DOHH2 (cell line): ENCODE measurements at regions not wholly inside any gene's neighbourhood (a gene's known extent, or its start where the extent isn't known, plus 50 kb on each side); places are given as distances from the start of the nearest gene placed in this dataset.

Experiments
- H3F3A ChIP-seq: fragments of 200-600 bp; sonication (generic), shearing (Covaris generic); 2 replicates; pipeline ENCODE4 v1.6.0; 2016; ENCODE audit warnings: antibody characterized with exemption, mild to moderate bottlenecking; ENCODE audit not compliant: control insufficient read depth, insufficient read depth
- H3K27ac ChIP-seq: fragments of 200-600 bp; sonication (generic); 2 replicates; pipeline ENCODE4 v1.5.1; 2014; ENCODE audit warnings: low read depth, mild to moderate bottlenecking, low read length, moderate library complexity
- H3K27me3 ChIP-seq: fragments of 200-600 bp; sonication (generic); 2 replicates; pipeline ENCODE4 v1.6.1; 2014; ENCODE audit warnings: mild to moderate bottlenecking, low read length, mixed read lengths; ENCODE audit not compliant: control insufficient read depth
- H3K36me3 ChIP-seq: fragments of 200-600 bp; sonication (generic); 2 replicates; pipeline ENCODE4 v1.6.1; 2014; ENCODE audit warnings: mild to moderate bottlenecking, low read length, moderate library complexity, mixed read lengths; ENCODE audit not compliant: control insufficient read depth
- H3K4me1 ChIP-seq: fragments of 200-600 bp; sonication (generic); 2 replicates; pipeline ENCODE4 v1.6.1; 2014; ENCODE audit warnings: mild to moderate bottlenecking, low read length, mixed read lengths; ENCODE audit not compliant: control insufficient read depth
- H3K4me2 ChIP-seq: fragments of 200-600 bp; sonication (generic); 2 replicates; pipeline ENCODE4 v1.6.0; 2014; ENCODE audit warnings: mild to moderate bottlenecking, low read length, moderate library complexity
- H3K4me3 ChIP-seq: fragments of 200-600 bp; sonication (generic); 2 replicates; pipeline ENCODE4 v1.5.1; 2014; ENCODE audit warnings: mild to moderate bottlenecking, low read length, mixed read lengths
- H3K79me2 ChIP-seq: fragments of 200-600 bp; sonication (generic); 2 replicates; pipeline ENCODE4 v1.6.1; 2014; ENCODE audit warnings: mild to moderate bottlenecking, low read length, mixed read lengths; ENCODE audit not compliant: control insufficient read depth
- H3K9me2 ChIP-seq: fragments of 200-600 bp; sonication (generic); replicated peaks from 2 replicates; pipeline ENCODE4 v1.6.1; 2014; ENCODE audit warnings: mild to moderate bottlenecking, low read length, mixed read lengths; ENCODE audit not compliant: control insufficient read depth
- H3K9me3 ChIP-seq: fragments of 200-600 bp; sonication (generic); 2 replicates; pipeline ENCODE4 v1.6.1; 2014; ENCODE audit warnings: antibody characterized with exemption, low read length, mixed read lengths; ENCODE audit not compliant: control insufficient read depth, insufficient read depth
- H4K20me1 ChIP-seq: fragments of 200-600 bp; sonication (generic); 2 replicates; pipeline ENCODE4 v1.6.0; 2014; ENCODE audit warnings: low read depth, mild to moderate bottlenecking, antibody characterized with exemption, low read length, moderate library complexity; ENCODE audit not compliant: control insufficient read depth, insufficient read depth
- CTCF ChIP-seq: fragments of 200-600 bp; sonication (generic); IDR thresholded peaks from one replicate; pipeline ENCODE4 v1.5.1; 2014; ENCODE audit warnings: antibody characterized with exemption, mild to moderate bottlenecking, low read depth, low read length; ENCODE audit not compliant: poor library complexity, severe bottlenecking
- EZH2phosphoT487 ChIP-seq: fragments of 200-600 bp; sonication (generic); IDR thresholded peaks from 2 replicates; pipeline ENCODE4 v1.6.1; 2017; ENCODE audit warnings: borderline replicate concordance, mild to moderate bottlenecking, antibody characterized with exemption, low read length, moderate library complexity, mixed read lengths

- H3K27ac ChIP-seq = no peak overlapping the region
- H3F3A ChIP-seq = no peaks in the 10 kb centered on the region
- no peak overlapping the region for H3K4me3 ChIP-seq
- H3K27me3 ChIP-seq = no peaks in the 10 kb centered on the region
- no peak overlapping the region for H3K4me2 ChIP-seq
- no peaks in the 10 kb centered on the region for H4K20me1 ChIP-seq
- H3K79me2 ChIP-seq = no peaks in the 10 kb centered on the region
- no peak for TF ChIP-seq CTCF
- TF ChIP-seq EZH2phosphoT487 = no peak
- no peaks in the 10 kb centered on the region for H3K9me3 ChIP-seq
- no peaks in the 10 kb centered on the region for H3K4me1 ChIP-seq
- no peaks in the 10 kb centered on the region for H3K36me3 ChIP-seq
- H3K9me2 ChIP-seq = no peaks in the 10 kb centered on the region
These were observed 72.1 kb downstream of the GPR101 start for GRCh38 chrX:136961594-136962135.

- Histone ChIP-seq H3K4me1 (no peaks in the 10 kb centered on the region), H3K79me2 (no peaks in the 10 kb centered on the region), H4K20me1 (no peaks in the 10 kb centered on the region), H3K9me3 (no peaks in the 10 kb centered on the region), H3K4me2 (no peak overlapping the region), H3K27ac (no peak overlapping the region), H3K9me2 (no peaks in the 10 kb centered on the region), H3K36me3 (no peaks in the 10 kb centered on the region), H3F3A (no peaks in the 10 kb centered on the region), H3K4me3 (no peak overlapping the region), H3K27me3 (no peaks in the 10 kb centered on the region)
- peak; percentile 26 for TF ChIP-seq CTCF
- no peak for TF ChIP-seq EZH2phosphoT487
These were observed 74.4 kb upstream of the RBMX start for GRCh38 chrX:136954930-136955329.

- Histone ChIP-seq H3K79me2 (no peaks in the 10 kb centered on the region), H3K4me2 (no peak overlapping the region), H3K4me1 (no peaks in the 10 kb centered on the region), H3K36me3 (no peaks in the 10 kb centered on the region), H4K20me1 (no peaks in the 10 kb centered on the region), H3K9me3 (no peaks in the 10 kb centered on the region), H3K4me3 (no peak overlapping the region), H3F3A (no peaks in the 10 kb centered on the region), H3K27me3 (no peaks in the 10 kb centered on the region), H3K27ac (no peak overlapping the region), H3K9me2 (no peaks in the 10 kb centered on the region)
- TF ChIP-seq CTCF (no peak), EZH2phosphoT487 (no peak)
These were observed 73.6 kb upstream of the RBMX start for GRCh38 chrX:136953867-136954787.
